ENCODE measurements at regions not wholly inside any gene's neighbourhood (a gene's known extent, or its start where the extent isn't known, plus 50 kb on each side); places are given as distances from the start of the nearest gene placed in this dataset.

DNA sequence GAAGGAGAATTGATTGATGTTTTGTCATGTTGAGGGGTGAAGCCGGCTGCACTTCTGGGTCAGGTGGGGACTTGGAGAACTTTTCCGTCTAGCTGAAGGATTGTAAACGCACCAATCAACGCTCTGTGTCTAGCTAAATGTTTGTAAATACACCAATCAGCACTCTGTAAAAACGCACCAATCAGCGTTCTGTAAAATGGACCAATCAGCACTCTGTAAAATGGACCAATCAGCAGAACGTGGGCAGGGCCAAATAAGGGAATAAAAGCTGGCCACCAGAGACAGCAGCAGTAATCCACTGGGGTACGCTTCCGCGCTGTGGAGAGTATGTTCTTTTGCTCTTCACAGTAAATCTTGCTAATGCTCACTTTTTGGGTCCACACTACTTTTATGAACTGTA lies 384.1 kb downstream of the FOXG1 start:
- no peak overlapping the region for H3K18ac ChIP-seq (ENCODE audit: insufficient read length, low read depth, low read length)
- no peak overlapping the region for H2BK20ac ChIP-seq (ENCODE audit: low read depth, low read length, poor library complexity, severe bottlenecking)
- H2BK12ac ChIP-seq (ENCODE audit: insufficient read length, low read depth, low read length): no peak overlapping the region
- H3K23me2 ChIP-seq (ENCODE audit: insufficient read length, low read depth, low read length, poor library complexity, severe bottlenecking): no peaks in the 10 kb centered on the region
- no peak overlapping the region for H3K4ac ChIP-seq (ENCODE audit: low read depth, low read length)
- Mint-ChIP-seq H3K9me3 (peaks cover 7 to 14% of the 10 kb centered on the region in 2 experiments; a peak in 4 of 5 replicates), H3K4me1 (no peaks in the 10 kb centered on the region), H3K36me3 (ENCODE audit: insufficient read depth in 1 of 3, low read depth in 3 of 3) (peaks cover 0 to 17% (median 15%) of the 10 kb centered on the region in 3 experiments; a peak in 4 of 7 replicates), H3K4me3 (no peak overlapping the region), H3K27me3 (ENCODE audit: low read depth) (no peaks in the 10 kb centered on the region), H3K27ac (no peak overlapping the region)
- H3K56ac ChIP-seq (ENCODE audit: insufficient read length, low read depth, low read length): no peak overlapping the region
- no peak overlapping the region for H3K9ac ChIP-seq (ENCODE audit: extremely low read depth, insufficient read length, low read length)
- H3K14ac ChIP-seq (ENCODE audit: insufficient read depth, low read length): no peak overlapping the region
- TF ChIP-seq CTCF (conservative IDR thresholded peaks at IDR 0.05): no peak
- H4K20me1 ChIP-seq (ENCODE audit: control insufficient read depth, insufficient read depth, insufficient read length): no peaks in the 10 kb centered on the region
- no peak overlapping the region for H4K5ac ChIP-seq (ENCODE audit: insufficient read length, low read depth, low read length)
- DNase-seq: no peak
- no peak overlapping the region for H2BK5ac ChIP-seq (ENCODE audit: insufficient read length, low read length)
- H2AFZ ChIP-seq (ENCODE audit: low read length): no peak overlapping the region
- no peak overlapping the region for H2AK5ac ChIP-seq (ENCODE audit: insufficient read length, low read length)
- H3T11ph ChIP-seq (ENCODE audit: low read length): no peak overlapping the region
- H2BK120ac ChIP-seq (ENCODE audit: low read depth, low read length, poor library complexity, severe bottlenecking): no peak overlapping the region
- no peak overlapping the region for H2BK15ac ChIP-seq (ENCODE audit: low read depth, low read length)
- H3K79me2 ChIP-seq (ENCODE audit: insufficient read depth, low read length): no peaks in the 10 kb centered on the region
- H3K23ac ChIP-seq (ENCODE audit: insufficient read length, low read depth, low read length): no peak overlapping the region
- no peaks in the 10 kb centered on the region for H3K79me1 ChIP-seq (ENCODE audit: insufficient read depth, low read depth, low read length, poor library complexity, severe bottlenecking)
- H4K91ac ChIP-seq (ENCODE audit: insufficient read length, low read depth, low read length): no peak overlapping the region
- H3K27me3 ChIP-seq (ENCODE audit: insufficient read depth, low read length): no peaks in the 10 kb centered on the region
- no peak overlapping the region for H4K8ac ChIP-seq (replicated peaks; ENCODE audit: insufficient read length, low read depth, low read length)
- no peaks in the 10 kb centered on the region for H3K4me1 ChIP-seq (ENCODE audit: insufficient read depth, low read length)
- no peaks in the 10 kb centered on the region for H3K9me3 ChIP-seq (ENCODE audit: control insufficient read depth, low read depth, low read length)
- H3K4me2 ChIP-seq (ENCODE audit: insufficient read depth, insufficient read length, low read length): no peak overlapping the region
- H3K27ac ChIP-seq (ENCODE audit: insufficient read length, low read depth, low read length): no peak overlapping the region
- no CpG with 5 or more reads among the region's 10 CpGs for WGBS (ENCODE audit: extremely low coverage, insufficient read length, low lambda C conversion rate)

Data from H9 (cell line).